ENCODE measurements at regions not wholly inside any gene's neighbourhood (a gene's known extent, or its start where the extent isn't known, plus 50 kb on each side); places are given as distances from the start of the nearest gene placed in this dataset.

GRCh38 chr1:194917769-194918168 lies 1690.5 kb downstream of the KCNT2 start:
- TF ChIP-seq, protein P1, sequence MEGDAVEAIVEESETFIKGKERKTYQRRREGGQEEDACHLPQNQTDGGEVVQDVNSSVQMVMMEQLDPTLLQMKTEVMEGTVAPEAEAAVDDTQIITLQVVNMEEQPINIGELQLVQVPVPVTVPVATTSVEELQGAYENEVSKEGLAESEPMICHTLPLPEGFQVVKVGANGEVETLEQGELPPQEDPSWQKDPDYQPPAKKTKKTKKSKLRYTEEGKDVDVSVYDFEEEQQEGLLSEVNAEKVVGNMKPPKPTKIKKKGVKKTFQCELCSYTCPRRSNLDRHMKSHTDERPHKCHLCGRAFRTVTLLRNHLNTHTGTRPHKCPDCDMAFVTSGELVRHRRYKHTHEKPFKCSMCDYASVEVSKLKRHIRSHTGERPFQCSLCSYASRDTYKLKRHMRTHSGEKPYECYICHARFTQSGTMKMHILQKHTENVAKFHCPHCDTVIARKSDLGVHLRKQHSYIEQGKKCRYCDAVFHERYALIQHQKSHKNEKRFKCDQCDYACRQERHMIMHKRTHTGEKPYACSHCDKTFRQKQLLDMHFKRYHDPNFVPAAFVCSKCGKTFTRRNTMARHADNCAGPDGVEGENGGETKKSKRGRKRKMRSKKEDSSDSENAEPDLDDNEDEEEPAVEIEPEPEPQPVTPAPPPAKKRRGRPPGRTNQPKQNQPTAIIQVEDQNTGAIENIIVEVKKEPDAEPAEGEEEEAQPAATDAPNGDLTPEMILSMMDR (conservative IDR thresholded peaks at IDR 0.05; ENCODE audit: control insufficient read depth, insufficient read depth, low read depth, low read length): no peak
- DNase-seq (ENCODE audit: low read depth): no peak
- no peak overlapping the region for H3K4me3 ChIP-seq (ENCODE audit: control insufficient read depth, low read depth, low read length)

- no peak for DNase-seq (ENCODE audit: low read depth)
- no peak overlapping the region for H3K4me3 ChIP-seq (ENCODE audit: control insufficient read depth, low read depth, low read length)
- TF ChIP-seq, protein P1 (conservative IDR thresholded peaks at IDR 0.05; ENCODE audit: control insufficient read depth, insufficient read depth, low read depth, low read length): no peak
Measured at GRCh38 chr1:194908643-194909042, 1699.6 kb downstream of the KCNT2 start.

GRCh38 chr1:194903524-194903923 lies 1704.7 kb downstream of the KCNT2 start:
- DNase-seq (ENCODE audit: low read depth): no peak
- TF ChIP-seq, protein P1 (conservative IDR thresholded peaks at IDR 0.05; ENCODE audit: control insufficient read depth, insufficient read depth, low read depth, low read length): no peak
- H3K4me3 ChIP-seq (ENCODE audit: control insufficient read depth, low read depth, low read length): no peak overlapping the region

DNA sequence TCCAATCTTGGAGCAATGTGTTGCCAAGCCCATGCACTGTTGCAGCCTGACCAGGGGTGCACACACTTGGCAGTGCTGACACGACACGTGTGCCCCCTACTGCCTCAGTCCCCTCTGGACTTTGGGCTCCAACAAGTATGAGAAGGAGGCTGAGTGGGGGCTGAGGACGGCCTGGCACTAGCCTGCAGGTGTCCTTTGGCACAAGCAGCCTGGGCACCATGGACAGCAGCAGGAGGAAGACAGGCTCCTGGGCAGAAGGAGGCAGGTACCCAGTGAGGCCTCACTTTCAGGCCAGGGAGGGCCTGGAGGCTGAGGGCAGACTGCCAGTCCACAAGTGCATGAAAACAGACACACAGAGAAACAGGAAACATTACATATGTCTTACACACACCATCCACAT lies 1702.9 kb upstream of the B3GALT2 start:
- DNase-seq (ENCODE audit: low read depth): no peak
- no peak overlapping the region for H3K4me3 ChIP-seq (ENCODE audit: control insufficient read depth, low read depth, low read length)
- TF ChIP-seq, protein P1 (conservative IDR thresholded peaks at IDR 0.05; ENCODE audit: control insufficient read depth, insufficient read depth, low read depth, low read length): no peak

GRCh38 chr1:194870860-194871259 lies 1684.4 kb upstream of the B3GALT2 start:
- no peak overlapping the region for H3K4me3 ChIP-seq (ENCODE audit: control insufficient read depth, low read depth, low read length)
- DNase-seq (ENCODE audit: low read depth): no peak
- TF ChIP-seq, protein P1 (conservative IDR thresholded peaks at IDR 0.05; ENCODE audit: control insufficient read depth, insufficient read depth, low read depth, low read length): no peak

DNA sequence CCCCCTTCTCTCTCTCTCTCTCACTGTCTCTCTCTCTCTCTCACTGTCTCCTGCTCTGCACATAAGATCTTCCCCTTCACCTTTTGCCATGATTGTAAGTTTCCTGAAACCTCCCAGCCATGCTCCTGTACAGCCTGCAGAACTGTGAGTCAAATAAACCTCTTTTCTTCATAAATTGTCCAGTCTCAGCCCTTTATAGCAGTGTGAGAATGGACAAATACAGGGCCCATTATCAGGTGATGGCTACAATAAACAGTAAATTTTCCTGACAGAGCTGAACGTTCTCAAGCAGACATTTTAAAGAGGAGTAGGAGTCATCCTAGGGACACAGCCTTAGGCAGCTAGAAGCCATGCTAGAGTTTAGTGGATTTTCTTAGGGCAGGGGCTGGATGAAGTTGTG lies 1679.7 kb upstream of the B3GALT2 start:
- no peak for DNase-seq (ENCODE audit: low read depth)
- H3K4me3 ChIP-seq (ENCODE audit: control insufficient read depth, low read depth, low read length): no peak overlapping the region
- TF ChIP-seq, protein P1 (conservative IDR thresholded peaks at IDR 0.05; ENCODE audit: control insufficient read depth, insufficient read depth, low read depth, low read length): no peak

GRCh38 chr1:194865383-194865782 lies 1679.0 kb upstream of the B3GALT2 start:
- TF ChIP-seq, protein P1 (conservative IDR thresholded peaks at IDR 0.05; ENCODE audit: control insufficient read depth, insufficient read depth, low read depth, low read length): no peak
- no peak for DNase-seq (ENCODE audit: low read depth)

More at GRCh38 chr1:194865383-194865782, 1679.0 kb upstream of the B3GALT2 start:
- H3K4me3 ChIP-seq (ENCODE audit: control insufficient read depth, low read depth, low read length): no peak overlapping the region
